MG63 (cell line): ENCODE measurements at regions not wholly inside any gene's neighbourhood (a gene's known extent, or its start where the extent isn't known, plus 50 kb on each side); places are given as distances from the start of the nearest gene placed in this dataset.

Source experiments
- DNase-seq: peaks from one replicate; pipeline ENCODE4 v3.0.0-alpha.2; 2020
- H3K27me3 ChIP-seq: fragments of 250-450 bp; sonication (Bioruptor Pico); 2 replicates; pipeline ENCODE4 v1.5.1; 2020; ENCODE audit warnings: mild to moderate bottlenecking, moderate library complexity
- H3K36me3 ChIP-seq: fragments of 250-450 bp; sonication (Bioruptor Pico); 2 replicates; pipeline ENCODE4 v1.5.1; 2020; ENCODE audit warnings: mild to moderate bottlenecking, moderate library complexity
- H3K4me3 ChIP-seq: fragments of 250-450 bp; sonication (Bioruptor Pico); 2 replicates; pipeline ENCODE4 v1.5.1; 2020; ENCODE audit warnings: mild to moderate bottlenecking, moderate library complexity
- H3K9me3 ChIP-seq: fragments of 250-450 bp; sonication (Bioruptor Pico); 2 replicates; pipeline ENCODE4 v1.5.1; 2020; ENCODE audit warnings: mild to moderate bottlenecking, moderate library complexity

DNA sequence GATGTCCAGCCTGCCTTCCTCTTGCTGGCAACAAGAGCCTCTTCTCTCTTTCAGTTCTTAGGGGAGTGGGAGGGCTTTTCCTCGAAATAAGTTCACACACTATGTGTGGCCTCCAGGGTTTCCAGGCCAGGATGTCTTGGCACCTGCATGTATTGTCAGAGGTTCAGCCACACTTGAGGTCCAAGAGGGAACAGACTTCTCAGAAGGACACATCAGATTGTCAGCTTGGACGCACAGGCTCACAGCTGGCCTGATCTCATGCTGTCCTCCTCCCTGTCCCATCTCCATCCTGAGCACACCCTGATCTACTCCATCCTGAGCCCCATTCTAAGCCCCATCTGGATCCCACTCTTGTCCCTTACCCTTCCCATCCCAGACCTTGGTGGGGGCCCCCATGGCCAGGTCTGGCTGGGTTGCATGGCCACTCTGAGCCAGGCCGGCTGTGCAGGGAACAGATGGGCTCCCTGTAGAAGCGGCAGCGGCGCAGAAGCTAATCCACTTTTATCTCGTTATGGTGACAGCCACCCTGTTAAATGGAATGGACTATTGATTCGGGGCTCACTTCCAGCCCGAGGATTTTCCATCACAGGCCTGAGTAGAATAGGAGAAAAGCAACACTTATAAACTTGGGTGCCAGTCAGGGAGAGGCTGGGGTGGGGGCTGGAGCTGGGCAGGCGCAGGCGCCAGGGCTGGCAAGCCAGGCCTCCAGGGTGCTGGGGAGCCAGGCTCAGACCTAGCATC, 85.1 kb upstream of the CSF3R start:
- no peak for DNase-seq
- Histone ChIP-seq H3K36me3 (no peaks in the 10 kb centered on the region), H3K4me3 (no peak overlapping the region), H3K9me3 (no peaks in the 10 kb centered on the region), H3K27me3 (no peaks in the 10 kb centered on the region)

DNA sequence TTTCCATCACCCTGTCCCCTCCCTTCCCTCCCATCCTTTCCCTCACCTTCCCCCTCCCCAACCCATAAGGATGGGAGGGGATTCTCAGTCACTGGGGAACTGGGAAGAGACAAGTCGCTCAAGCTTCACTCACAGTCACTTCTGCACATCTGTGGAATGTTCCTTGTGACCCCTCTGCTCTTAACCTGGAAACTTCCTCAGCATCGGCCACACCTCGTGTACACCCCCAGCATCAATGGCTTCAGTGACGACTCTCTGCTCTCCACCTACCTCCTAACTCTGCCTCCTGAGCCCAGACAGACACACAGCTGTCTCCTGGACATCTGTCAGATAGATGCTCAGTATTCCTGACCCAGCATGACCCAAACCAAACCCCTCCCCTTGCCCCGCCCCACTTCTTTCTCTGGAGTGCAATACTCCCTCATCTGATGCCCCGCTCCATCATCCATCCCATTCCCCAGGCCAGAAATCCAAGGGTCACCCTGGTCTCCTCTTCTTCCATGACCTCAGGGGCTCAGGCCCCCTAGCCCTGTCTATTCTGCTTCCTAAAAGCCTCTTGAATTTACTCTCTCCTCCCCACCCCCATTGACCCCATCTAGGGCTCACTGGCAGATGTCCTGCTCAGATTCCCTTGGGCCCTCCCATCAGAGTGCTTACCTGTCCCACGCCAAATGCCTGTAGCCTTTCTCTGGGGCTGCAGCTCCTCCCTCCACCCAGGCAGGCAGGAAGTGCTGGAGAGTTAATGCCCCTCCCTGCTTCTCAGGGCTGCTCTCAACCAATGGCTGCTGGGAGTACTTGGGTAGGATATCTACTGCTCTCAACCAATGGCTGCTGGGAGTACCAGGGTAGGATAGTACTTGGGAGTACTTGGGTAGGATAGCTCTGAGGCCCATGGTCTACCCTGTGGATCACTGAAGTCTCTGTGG, 83.1 kb upstream of the CSF3R start:
- Histone ChIP-seq H3K4me3 (no peak overlapping the region), H3K9me3 (no peaks in the 10 kb centered on the region)

DNA sequence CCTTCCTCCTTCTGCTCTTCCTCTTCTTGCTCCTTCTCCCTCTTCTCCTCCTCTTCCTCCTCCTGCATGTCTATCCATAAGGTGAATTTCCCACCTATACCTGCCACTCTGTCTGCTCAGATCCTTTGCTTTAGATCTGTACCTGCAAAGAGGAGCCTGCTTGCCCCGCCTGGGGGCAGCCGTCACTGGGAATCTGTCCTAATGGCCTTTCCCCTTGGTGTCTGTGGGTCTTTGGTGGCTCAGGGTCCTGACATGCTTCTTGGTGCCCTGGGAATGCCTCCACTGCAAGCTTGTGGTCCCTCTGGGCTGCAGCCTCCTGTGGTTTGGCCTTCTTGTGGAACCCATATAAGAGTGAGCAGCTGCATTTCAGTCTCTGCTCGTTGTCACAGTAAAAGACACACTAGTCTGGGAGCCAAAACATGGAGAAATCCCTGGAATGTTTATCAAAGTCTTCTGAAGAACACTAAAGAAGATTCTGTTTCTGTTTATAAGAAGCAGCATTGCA, 79.5 kb upstream of the CSF3R start:
- Histone ChIP-seq H3K9me3 (no peaks in the 10 kb centered on the region), H3K4me3 (no peak overlapping the region), H3K27me3 (no peaks in the 10 kb centered on the region), H3K36me3 (no peaks in the 10 kb centered on the region)
- DNase-seq: no peak

More for the DNA sequence above, 83.1 kb upstream of the CSF3R start:
- H3K27me3 ChIP-seq: no peaks in the 10 kb centered on the region
- DNase-seq: no peak
- no peaks in the 10 kb centered on the region for H3K36me3 ChIP-seq

DNA sequence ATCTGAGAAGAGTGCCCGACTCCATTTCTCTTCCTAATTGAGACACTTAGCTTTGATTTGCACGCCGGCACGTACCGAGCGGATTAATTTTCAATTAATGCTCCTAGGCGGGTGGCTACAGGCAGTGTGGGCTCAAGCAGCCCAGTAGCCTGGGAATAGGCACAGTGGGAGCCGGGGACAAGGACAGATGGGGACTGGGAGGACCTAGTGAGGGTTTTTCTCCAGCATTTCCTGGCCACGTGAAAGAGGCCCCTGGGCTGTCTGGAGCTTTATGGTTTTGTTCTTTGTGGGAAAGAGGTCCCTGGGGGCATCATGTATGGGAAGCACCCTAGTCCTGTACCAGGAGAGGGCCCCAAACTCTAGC, 78.6 kb upstream of the CSF3R start:
- DNase-seq: no peak
- Histone ChIP-seq H3K27me3 (no peaks in the 10 kb centered on the region), H3K36me3 (no peaks in the 10 kb centered on the region), H3K4me3 (no peak overlapping the region), H3K9me3 (no peaks in the 10 kb centered on the region)

DNA sequence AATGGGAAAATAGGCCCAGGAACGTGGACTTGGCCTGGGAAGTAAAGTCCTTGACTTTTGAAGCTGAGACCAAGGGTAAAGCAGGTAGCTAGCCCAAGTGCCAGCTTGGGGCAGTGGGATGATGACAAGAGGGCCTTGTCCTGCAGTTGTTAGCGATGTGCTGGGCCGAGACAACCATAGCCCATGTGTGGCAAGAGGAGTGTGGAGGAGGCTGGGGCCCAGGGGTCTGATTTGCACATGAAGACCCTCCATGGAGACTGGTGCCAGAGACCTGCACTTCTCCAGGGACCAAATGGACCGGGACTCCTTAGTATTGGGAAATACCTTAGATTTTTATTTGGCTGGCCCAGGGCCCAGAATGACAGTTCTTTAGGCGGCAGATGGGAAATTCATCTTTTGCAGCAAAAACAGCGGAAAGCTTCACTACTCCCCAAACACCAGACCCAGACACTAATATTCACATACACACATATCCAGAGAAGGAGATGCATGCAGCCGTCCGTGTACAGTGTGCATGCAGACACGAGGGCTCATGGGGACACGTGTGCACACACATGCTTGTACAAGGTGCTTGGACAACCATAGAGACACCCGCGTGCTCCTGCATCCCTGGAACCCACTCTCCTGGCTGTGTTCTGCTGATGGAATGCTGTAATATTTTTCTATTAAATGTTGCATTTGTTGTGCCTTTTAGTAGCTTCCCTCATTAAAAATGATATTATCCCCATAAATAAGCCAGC, 78.1 kb upstream of the CSF3R start:
- Histone ChIP-seq H3K36me3 (no peaks in the 10 kb centered on the region), H3K9me3 (no peaks in the 10 kb centered on the region), H3K4me3 (no peak overlapping the region), H3K27me3 (no peaks in the 10 kb centered on the region; the same call in 1 of the 2 replicates)
- no peak for DNase-seq

DNA sequence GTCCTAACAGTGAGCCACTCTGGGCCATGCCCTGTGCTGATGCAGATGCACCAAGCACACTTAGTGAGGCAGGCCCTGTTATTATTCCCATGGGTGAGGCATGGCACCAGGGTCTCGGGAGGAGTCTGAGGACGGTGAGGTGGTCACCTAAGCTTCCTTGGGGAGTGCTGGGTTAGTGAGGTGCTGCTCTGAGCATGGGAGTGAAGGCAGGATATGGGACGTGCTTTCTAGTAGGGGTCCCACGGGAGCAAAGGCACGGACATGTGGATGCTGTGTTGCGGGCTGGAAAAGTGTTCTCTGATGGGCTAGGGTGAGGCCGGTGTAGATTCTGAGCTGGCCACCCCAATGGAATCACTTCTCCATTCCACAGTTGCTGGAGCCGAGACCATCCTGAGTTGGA, 77.5 kb upstream of the CSF3R start:
- Histone ChIP-seq H3K27me3 (no peaks in the 10 kb centered on the region; the same call in 1 of the 2 replicates), H3K9me3 (no peaks in the 10 kb centered on the region), H3K4me3 (no peak overlapping the region), H3K36me3 (no peaks in the 10 kb centered on the region)
- no peak for DNase-seq

DNA sequence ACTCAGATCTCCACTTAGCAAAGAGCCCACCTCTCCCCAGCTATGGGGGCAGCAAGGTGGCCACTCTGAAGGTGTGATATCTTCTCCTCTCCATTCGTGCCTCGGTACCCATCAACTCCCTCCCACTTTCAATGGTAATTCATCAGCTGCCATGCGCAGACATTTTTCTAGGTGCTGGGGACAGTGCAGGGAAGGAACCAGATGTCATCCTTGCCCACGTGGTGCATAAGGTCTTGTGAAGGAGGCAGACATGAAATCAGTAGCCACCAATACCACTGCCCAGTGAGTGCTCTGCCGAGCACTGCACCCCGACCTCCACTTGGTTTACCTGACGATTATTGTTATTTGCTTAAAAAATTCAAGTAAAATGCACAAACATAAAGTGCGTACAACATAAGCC, 76.3 kb upstream of the CSF3R start:
- no peak overlapping the region for H3K4me3 ChIP-seq
- no peaks in the 10 kb centered on the region for H3K9me3 ChIP-seq
- peaks cover 7% of the 10 kb centered on the region for H3K27me3 ChIP-seq
- DNase-seq: no peak
- H3K36me3 ChIP-seq: no peaks in the 10 kb centered on the region

DNA sequence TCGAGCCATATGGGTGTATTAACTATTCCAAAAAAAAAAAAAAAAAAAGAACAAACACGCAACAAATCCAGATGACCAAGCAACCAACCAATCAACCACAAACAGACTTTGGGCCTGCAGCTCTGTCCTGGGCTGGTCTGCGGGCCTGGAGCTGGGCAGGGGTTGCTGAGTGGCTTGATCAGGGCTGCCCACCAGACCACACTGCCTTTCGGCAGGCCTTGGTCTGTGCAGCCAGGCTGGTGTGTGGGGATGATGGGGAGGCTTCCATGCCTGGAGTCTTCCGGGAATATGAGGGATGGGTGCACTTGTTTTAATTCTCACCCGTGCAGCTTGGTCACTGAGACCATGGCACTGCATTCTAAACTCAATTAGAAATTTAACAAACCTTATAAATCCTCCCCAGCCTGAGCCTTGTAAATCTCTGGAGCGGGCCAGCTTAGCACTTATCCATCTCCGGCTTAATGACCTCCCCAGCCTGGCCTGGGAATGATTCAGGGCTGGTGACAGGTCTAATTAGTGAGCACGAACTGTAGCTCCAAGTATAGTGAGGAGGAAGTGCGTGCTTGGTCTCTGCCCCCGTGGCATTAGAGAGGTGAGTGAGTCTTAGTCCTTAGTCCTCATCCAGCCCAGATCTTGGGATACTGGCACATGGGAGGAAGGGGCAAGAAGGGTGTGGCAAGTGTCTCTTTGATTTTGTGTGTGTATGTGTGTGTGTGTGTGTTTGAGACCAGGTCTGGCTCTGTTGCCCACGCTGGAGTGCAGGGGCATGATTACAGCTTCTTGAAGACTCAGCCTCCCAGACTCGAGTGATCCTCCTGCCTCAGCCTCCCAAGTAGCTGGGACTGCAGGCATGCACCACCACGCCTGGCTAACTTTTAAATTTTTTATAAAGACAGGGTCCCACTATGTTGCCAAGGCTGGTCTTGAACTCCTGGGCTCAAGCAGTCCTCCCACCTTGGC, 74.6 kb upstream of the CSF3R start:
- DNase-seq: no peak
- Histone ChIP-seq H3K36me3 (no peaks in the 10 kb centered on the region), H3K27me3 (peaks cover 13% of the 10 kb centered on the region), H3K9me3 (no peaks in the 10 kb centered on the region), H3K4me3 (no peak overlapping the region)

DNA sequence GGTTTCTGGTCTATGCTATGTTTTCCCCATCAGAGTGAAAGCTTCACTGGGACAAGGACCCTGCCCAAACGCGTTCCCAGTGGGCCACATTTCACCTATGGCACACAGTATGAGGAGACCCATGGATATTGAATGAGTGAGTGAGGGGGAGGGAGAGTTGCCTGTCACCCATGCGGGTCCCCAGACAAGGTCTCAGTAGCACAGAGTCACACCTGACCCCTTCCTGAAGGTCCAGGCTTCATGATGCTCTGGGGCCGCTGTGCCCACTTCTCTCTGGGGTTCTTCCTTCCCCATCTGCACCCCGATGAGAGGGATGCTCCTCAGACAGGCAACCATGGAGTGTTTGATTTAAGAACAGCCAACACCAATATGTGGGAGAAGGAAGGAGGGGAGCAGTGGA, 72.3 kb upstream of the CSF3R start:
- H3K4me3 ChIP-seq: no peak overlapping the region
- H3K9me3 ChIP-seq: no peaks in the 10 kb centered on the region
- no peaks in the 10 kb centered on the region for H3K36me3 ChIP-seq
- no peak for DNase-seq
- H3K27me3 ChIP-seq: peaks cover 33% of the 10 kb centered on the region

DNA sequence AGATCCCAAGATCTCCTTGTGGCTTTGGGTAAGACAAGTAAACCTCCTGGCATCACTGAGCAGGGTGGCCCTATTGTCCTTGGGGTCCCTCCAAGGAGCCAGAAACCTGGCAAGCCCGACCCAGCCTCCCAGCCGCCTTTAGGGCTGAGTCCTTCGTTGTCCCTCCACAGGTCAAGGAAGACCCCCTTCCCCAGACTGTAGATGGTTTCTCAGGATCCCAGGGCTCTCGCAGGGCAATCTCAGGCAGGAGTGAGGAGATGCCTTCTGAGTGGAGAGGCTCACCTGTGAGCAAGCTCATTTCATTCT, 71.6 kb upstream of the CSF3R start:
- no peak for DNase-seq
- Histone ChIP-seq H3K9me3 (no peaks in the 10 kb centered on the region), H3K36me3 (no peaks in the 10 kb centered on the region), H3K4me3 (no peak overlapping the region), H3K27me3 (peaks cover 36% of the 10 kb centered on the region)

DNA sequence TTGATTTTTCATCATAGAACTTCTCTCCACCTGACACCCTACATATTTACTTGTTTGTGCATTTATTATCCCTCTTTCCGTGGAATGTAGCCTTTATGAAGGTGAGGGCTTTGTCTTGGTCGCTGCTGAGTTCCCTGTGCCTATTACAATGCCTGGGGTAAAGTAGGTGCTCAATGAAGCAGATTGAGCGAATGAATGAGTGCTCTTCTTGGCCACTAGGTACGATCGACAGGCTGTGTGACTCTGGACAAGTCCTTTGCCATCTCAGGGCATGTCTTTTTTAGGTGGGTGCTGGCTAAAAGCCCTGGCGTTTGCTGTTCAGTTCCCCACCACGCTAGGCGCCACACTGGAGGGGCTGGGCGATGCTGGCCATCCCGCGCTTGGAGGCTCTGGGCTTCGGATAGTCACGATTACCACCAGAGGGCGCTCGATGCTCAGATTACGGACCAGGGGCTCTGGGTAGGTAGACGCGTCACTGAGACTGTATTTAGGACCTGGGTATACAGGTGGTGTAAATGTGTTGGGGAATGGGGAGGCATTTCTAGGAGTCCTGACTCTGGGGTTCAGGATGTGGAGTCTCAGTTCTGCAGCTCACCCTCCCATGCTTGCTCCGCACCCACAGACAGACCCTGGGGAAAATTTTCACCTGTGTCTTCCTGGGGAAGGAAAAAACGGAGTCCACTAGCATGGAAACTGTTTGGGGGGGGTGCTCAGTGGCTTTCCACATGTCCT, 71.0 kb upstream of the CSF3R start:
- Histone ChIP-seq H3K4me3 (no peak overlapping the region), H3K27me3 (peaks cover 40% of the 10 kb centered on the region), H3K9me3 (no peaks in the 10 kb centered on the region), H3K36me3 (no peaks in the 10 kb centered on the region)
- peak; percentile 47 for DNase-seq

DNA sequence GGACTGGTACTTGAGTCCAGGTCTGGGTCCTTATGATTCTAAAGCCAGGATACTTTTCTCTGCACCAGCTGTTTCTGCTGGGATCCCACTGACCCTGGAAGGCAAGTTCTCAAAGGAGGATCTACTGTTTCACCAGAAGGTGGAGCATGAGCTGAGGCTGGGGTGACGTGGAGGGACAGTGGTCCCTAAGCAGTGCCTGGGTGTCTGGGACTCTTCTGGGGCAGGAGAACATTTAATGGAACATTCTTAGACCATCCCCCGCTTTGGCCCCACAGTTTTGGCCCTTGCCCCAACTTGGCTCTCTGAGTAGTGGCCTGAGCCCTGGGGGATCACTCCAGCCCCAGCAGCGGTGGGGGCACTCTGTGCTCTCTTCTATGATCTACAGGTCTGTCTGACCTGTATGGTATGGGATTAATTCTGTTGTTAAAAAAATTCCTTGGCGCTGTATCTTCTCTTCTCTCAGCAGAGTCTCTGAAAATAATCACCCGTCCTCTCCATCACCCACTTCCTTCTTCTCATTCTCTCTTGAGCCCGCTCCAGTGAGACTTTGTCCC, 60.3 kb upstream of the CSF3R start:
- Histone ChIP-seq H3K9me3 (no peaks in the 10 kb centered on the region), H3K27me3 (peaks cover 3% of the 10 kb centered on the region; the same call in 1 of the 2 replicates), H3K36me3 (no peaks in the 10 kb centered on the region), H3K4me3 (no peak overlapping the region)
- DNase-seq: no peak

DNA sequence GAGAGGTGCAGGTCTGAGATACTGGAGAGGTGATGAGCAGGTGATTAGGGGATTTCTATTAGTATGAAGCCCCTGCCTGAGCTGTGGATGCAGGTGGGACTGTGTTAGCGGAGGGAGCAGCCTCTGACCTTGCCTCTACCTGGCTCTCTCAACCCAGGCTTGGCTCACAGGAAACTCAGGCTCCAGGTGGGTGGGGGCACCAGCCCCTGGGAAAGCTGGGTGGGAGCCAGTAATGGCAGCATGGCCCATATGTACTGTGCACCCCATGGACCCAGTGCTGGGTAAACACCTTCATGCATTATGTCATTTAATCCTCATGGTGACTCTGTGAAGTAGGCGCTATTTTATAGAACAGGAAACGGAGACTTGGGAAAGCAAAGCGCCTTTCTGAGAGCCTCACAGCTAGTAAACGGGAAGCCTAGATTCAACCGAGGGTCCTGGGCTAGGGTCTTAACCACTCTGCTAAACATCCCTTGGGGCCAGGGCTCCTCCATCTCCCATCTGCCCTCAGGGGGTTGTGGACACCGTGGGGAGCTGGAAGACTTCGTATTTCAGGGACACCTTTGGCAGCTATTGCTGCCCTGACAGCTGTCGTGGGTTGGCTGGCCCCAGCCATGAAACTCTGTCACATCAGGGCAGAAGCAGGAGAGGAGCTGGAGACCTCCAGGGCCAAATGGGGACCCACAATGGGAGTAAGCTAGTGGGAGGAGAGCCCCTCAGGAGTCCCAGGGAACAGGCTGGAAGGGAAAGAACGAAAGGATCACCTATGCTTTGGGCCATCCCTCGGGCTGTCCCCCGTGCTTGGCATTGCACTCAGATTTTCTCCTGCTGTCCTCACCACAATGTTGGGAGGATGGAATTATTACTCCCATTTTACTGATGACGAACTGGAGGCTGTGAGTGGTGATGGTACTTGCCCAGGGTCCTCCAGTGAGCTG, 59.6 kb upstream of the CSF3R start:
- Histone ChIP-seq H3K9me3 (no peaks in the 10 kb centered on the region), H3K36me3 (no peaks in the 10 kb centered on the region), H3K4me3 (no peak overlapping the region), H3K27me3 (peaks cover 2% of the 10 kb centered on the region; the same call in 1 of the 2 replicates)
- no peak for DNase-seq

DNA sequence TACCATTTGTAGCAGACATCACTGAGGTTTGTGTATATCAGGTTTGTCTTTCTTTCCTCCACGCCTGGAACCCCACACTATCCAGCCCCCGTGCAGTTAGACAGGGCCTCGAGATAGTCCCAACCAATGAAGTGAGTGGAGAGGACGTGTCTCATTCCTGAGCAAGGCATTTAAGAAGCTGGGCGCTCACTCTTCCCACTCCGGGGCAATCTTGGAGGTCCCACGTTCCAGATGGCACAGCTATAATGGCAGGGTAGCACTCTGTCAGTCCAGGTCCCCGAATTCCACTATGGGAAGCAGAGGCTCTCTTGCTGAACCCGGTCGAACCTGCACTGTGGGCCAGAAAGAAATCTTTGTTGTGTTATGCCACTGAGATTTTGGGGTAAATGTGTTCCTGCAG, 57.3 kb upstream of the CSF3R start:
- no peaks in the 10 kb centered on the region for H3K9me3 ChIP-seq
- no peak overlapping the region for H3K4me3 ChIP-seq
- no peaks in the 10 kb centered on the region for H3K36me3 ChIP-seq
- H3K27me3 ChIP-seq: peaks cover 8% of the 10 kb centered on the region; the same call in 1 of the 2 replicates
- no peak for DNase-seq
